ENCODE measurements at regions not wholly inside any gene's neighbourhood (a gene's known extent, or its start where the extent isn't known, plus 50 kb on each side); places are given as distances from the start of the nearest gene placed in this dataset.

DNA sequence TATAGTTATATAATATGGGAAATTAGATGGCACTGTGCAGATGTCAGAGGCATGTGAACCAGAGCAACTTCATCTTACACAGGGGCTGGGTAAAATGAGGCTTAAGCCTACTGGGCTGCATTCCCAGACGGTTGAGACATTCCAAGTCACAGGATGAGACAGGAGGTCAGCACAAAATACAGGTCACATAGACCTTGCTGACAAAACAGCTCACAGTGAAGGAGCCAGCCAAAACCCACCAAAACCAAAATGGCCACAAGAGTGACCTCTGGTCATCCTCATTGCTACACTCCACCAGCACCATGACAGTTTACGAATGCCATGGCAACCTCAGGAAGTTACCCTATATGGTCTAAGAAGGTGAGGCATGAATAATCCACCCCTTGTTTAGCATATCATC, 479.4 kb downstream of the TLR4 start:
- no peak for DNase-seq (ENCODE audit: low read depth in 2 of 2)

DNA sequence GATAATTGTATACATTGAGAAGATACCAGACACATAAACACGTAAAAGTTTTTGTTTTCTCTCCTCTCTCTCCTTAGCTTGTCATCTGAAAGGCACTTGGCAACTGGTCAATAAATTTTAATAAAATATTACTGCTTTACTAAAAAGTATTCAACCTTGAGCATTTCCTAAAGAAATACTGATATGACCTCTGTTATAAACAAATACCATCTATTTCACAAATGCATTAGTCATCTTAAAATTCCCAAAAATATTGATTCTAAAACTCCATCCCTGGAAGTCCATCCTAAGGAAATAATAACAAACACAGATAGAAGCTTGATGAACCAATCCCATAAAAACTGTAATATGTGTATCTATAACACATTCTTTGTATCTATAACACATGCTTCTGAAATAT, 483.2 kb downstream of the TLR4 start:
- DNase-seq (ENCODE audit: low read depth in 2 of 2): no peak

DNA sequence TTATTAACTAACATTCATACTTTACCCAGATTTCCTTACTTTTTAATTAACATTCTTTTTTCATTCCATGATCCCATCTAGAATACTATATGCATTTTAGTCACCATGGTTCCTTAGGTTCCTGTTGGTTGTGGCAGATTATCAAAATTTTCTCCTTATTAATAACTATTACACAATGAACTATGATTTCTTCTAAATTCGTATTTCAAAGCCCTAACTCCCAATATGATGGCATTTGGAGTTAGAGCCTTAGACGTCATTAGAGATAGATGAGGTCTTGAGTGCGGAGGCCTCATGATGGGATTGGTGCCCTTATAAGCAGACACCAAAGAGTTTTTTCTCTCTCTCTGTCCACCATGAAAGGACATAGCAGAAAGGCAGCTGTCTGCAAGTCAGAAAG, 485.4 kb downstream of the TLR4 start:
- DNase-seq (ENCODE audit: low read depth in 2 of 2): no peak

DNA sequence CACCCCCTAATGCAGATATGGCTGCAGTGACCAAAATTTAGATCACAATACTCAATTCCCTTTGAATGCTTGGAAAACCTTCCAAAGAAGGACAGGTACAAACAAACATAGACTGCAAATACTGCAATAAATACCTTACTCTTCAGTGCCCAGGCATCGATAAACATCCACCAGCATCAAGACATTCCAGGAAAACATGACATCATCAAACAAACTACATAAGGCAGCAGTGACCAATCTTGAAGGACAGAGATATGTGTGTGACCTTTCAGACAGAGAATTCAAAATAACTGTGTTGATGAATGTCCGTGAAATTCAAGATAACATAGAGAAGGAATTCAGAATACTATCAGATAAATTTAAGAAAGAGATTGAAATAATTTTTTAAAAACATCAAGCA, 488.6 kb downstream of the TLR4 start:
- no peak for DNase-seq (ENCODE audit: low read depth in 2 of 2)

DNA sequence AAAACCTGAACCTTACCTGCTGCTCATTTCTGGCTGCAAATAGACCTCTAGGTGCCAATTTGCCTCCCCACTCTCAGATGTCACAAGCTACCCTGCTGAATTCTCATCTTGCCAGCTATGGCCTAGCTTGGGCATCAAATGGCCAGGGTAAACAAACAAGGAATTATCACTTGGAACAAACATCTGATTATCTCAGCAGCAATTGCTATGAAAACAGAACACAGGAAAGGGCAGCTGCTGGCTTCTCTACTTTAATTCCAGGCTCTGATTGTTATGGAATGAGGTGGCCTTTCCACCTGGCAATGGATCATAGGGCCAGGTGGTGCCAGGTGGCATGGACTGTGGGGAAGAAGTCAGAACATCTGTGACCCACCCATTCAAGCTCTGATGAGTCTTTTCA, 505.1 kb downstream of the TLR4 start:
- no peak for DNase-seq (ENCODE audit: low read depth in 2 of 2)

DNA sequence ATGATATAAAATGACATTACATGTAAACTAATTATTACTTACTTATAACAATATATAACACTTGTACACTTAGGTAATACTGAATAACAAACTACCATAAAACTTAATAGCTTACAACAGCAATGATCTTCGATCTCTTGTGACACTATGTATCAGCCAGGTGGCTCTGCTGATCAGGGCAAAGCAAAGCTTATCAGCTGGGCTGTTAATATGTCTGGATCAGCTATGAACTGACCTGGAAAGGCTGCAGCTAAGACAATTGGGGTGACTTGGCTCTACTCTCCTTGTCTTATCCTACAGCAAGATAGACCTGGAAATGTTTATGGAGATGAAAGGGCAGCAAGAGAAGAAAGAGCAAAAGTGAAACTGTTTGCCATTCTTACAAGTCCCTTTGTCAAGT, 511.3 kb downstream of the TLR4 start:
- no peak for DNase-seq (ENCODE audit: low read depth in 2 of 2)

DNA sequence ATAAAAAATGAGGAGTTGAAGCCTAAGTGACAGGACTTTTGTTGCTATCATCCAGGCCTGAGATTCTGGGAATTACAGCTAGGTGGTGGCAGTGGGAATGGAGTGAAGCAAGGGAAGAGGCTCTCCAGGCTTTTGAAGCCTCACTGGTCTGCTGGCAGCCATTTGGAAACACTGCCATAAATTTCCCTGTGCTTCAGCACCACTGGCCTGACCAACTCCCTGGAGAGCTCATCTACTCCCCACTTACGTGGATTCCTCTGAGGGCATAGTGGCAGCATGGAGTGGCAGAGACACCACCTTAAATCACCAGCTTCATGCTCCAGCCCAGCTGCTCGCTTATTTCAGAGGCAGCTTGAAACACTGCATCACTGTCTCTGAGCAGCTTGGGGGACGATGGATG, 518.2 kb downstream of the TLR4 start:
- DNase-seq (ENCODE audit: low read depth in 2 of 2): no peak

DNA sequence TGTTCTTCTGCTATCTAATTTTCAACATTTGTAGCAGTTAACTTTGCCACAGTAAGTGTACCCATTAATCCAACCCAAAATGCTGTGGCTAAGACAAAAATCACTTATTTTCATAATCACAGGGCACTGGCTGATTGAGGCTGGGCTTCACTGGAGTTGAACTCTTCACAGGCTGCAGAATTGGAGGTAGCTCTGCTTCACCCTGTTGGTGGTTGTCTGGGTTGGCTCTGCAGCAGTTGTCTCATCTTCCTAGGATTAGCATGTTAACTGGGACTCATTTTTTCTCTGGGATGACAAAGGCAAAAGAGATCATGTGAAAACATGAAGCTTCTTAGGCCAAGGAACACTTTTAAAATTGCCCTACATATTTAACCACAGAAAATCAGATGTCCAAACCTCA, 518.9 kb downstream of the TLR4 start:
- DNase-seq (ENCODE audit: low read depth in 2 of 2): no peak

DNA sequence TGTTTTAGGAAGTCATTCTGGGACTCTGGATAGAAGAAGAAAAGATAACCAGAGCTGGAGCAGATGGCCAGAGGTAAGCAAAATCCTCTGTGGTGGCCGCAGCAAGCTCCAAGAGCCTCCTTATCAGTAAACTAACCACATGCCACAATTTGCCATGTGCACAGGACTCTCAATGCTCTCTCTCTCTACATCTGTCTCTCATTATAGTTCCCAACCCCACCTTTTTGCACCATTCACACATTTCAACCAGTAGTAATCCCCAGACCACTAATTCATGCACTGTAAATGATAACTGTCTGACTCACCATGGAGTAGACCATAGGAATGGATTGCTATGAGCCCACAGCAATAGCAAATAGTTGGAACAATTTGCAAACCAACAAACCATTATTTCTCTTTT, 526.1 kb downstream of the TLR4 start:
- DNase-seq (ENCODE audit: low read depth in 2 of 2): no peak

DNA sequence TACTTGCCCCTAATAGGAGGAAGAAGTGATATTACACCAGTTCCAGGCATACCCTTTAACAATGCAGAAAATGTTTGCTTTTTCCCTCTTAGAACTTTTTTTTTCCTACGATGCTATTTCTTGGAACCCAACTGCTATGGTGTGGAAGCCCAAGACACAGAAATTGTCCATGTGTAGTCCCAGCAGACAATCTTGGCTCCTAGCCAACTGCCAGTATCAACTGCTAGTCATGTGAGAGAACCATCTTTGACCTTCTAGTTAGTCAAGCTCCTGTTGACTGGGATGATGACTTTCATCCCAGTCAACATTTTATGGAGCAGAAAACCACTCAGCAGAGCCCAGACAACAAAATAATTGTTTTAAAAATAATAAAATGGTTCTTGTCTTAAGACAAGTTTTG, 532.4 kb downstream of the TLR4 start:
- DNase-seq (ENCODE audit: low read depth in 2 of 2): no peak

DNA sequence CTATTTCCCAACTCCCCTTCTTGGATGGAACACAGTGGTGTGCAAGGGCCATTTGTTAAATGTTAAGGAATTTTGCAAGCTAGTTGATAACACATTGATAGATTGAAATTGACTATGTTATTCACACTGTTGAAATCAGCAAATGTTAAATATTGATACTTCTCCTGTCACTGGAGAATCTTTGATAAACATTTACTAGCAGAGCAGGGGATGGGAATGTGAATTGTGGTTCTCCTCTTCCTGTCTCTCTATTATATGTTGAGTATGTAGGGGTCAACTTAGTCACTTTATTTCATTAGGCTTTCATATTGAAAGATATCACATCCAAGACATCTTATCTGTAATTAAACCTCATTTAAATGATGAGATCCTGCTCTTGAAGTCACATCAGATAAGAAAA, 533.9 kb downstream of the TLR4 start:
- DNase-seq (ENCODE audit: low read depth in 2 of 2): no peak

DNA sequence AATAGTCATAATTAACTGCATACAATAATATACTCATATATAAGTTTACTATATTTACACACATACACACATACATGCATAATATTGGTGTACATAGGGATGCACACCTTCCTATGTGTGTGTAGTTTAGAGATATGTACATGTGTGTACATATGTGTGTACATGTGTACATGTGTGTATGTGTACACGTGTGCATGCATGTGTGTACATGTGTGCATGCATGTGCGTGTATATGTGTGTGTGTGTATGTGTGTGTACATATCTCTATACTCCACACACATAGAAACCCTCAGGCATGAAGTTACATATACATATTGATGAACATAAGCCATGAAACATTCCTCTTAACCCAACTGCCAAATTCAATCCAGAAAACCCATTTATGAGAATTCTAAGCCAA, 547.8 kb downstream of the TLR4 start:
- DNase-seq (ENCODE audit: low read depth in 2 of 2): no peak

DNA sequence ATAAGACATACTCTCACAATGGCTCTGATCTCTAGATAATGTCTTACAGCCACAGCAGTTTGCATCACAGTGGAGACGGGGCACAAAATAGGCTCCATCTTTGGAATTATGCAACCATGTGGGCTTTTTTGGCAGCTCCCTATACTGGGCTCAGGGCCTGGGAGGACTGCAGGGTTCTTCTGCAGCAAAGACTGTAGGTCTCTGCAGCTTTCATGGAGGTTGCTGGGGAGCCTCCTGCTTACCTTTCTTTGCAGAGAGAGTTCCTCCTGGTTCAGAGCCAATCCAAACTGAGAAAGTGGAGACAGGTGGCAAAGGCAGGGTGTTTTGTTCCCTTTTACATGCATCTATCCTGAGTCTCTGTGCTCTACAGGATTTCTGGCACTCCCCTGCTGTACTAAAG, 558.0 kb downstream of the TLR4 start:
- no peak for DNase-seq (ENCODE audit: low read depth in 2 of 2)

DNA sequence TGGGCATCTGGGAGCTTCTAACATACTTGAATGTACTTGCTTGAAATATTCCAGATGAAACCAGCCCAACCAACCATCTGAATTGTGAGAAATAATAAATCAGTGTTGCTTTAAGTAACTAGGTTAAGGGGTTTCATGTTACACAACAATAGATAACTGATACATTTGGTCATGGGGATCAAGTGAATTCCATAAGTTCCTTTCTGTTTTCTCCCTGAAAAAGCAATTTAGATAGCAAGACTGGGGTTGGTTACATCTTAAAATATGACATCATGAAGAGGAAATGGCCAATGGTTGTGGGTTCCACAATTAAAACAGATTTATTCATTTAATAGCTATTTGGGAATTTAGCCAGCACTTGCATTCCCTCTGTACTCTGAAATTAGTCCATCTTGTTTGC, 559.7 kb downstream of the TLR4 start:
- no peak for DNase-seq (ENCODE audit: low read depth in 2 of 2)

DNA sequence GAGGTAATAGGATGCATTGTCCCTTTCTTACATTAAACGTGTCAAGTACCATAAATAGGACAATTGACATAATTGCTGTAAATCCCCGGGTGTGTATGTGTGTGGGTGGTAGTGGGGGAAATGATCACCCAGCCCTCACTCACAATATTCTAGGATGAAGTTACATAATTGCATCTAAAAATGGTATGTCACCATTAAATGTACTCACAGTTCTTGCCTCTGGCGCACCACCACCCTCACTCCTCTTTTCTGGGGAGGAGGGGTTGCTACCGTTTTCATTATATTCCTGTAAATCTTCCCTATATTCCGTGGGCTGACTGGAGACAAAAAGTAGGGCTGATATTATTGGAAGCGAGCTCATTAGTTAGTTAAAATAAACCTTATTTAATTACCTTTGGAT, 563.8 kb downstream of the TLR4 start:
- DNase-seq (ENCODE audit: low read depth in 2 of 2): no peak

DNA sequence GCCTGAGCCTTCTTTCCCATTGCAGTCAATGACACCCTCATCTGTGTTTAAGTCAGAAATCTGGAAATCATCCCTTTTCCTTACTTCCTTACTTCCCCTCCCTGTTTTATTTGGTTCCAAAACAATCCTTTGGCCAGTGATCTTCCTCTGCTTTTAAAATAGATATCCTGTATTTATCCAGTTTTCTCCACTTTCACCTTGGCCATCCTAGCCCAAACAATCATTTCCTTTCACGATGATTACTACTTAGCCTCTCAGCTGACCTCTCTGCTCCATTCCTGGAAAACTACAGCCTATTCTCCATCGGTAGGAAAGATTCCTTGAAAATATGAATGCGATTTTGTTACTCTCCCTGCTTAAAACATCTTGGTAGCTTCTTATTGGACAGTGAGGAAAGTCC, 565.4 kb downstream of the TLR4 start:
- DNase-seq (ENCODE audit: low read depth in 2 of 2): no peak

DNA sequence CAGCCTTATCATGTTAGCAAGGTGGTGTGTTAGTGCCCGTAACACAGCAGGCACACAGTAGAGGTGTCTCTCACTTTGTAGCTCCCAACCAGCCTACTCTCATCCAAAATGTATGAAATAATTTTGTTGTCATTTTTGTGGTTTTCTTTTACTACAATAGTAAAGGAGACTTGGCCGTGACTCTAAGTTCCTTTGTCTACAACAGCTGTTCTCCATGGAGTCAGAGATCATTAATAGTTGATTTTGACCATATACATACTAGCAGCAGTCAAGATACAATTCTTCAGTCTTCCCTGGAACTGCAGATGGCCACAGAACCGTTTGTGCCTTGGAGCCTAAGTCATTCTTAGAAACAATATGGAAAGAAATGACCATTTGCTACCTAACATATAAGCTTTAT, 567.1 kb downstream of the TLR4 start:
- DNase-seq (ENCODE audit: low read depth in 2 of 2): no peak

DNA sequence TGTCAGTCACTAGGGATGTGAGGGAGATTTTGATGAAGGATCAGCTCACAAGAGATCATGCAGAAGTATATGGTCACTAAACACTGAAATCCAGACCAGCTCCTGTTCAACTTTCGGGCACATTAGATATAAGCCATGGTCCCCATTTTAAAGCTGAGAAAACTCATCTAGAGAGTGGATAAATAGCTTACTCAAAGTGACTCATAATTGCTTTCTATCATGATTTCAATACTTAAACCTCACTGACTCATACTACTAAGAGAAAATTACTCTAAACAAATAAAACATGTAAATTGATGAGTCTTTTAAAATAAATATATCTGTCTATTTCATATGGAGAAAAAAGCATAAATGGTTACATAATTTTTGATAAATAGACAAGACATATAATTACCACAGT, 567.7 kb downstream of the TLR4 start:
- DNase-seq (ENCODE audit: low read depth in 2 of 2): no peak

DNA sequence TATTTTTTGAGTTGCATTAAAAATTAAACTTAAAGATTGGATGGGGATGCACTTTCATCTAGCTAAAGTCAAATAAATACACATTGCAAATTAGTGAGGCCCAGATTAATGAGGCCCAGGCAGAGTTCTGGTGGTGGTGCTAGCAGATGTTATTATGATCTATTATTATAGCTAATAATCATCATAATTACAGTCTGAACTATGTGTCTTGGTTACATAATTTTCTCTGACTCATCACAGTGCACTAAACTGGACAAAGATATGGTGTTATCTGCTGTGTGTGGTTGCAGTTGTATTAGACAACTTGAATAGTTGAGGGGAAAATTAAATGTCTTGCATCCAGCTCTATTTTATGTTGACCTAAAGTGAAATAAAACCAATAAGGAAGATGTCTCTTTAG, 568.8 kb downstream of the TLR4 start:
- DNase-seq (ENCODE audit: low read depth in 2 of 2): no peak

DNA sequence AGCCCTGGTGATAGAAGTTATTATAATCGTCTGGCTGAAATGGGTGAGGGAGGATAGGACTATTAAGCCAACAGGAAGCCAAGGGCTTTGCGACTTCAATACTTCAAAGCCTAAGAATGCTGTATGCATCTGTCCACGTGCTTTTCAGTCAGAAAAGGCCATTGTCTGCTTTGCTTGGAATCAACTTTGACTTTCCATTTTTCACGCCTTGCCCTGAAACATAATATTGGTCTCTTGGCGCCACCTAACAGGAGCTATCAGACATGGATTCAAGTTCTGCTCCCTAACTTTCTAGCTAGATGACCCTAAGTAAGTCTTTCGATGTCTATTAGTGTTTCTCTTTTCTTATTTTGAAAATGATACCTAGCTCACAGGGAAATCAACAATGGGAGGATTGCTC, 572.6 kb downstream of the TLR4 start:
- no peak for DNase-seq (ENCODE audit: low read depth in 2 of 2)

DNA sequence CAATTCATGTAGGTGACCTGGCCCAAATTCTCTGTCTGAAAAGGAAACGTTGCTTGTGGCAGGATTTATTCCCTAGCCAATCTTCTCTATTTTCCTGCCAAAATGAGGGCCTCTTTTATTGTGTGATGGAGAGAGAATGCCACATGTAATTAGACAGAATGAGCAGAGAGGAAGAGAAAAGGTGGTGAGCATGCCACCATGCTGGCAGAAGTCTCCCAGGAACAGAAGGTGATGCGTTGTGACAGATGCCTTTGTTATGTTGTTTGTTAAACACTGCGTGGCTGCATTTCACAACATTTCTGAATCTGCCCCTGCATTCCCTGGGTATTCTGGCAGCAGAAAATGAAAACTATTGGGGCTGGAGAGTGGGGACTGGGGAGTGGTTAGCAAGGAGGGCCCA, 577.6 kb downstream of the TLR4 start:
- no peak for DNase-seq (ENCODE audit: low read depth in 2 of 2)

DNA sequence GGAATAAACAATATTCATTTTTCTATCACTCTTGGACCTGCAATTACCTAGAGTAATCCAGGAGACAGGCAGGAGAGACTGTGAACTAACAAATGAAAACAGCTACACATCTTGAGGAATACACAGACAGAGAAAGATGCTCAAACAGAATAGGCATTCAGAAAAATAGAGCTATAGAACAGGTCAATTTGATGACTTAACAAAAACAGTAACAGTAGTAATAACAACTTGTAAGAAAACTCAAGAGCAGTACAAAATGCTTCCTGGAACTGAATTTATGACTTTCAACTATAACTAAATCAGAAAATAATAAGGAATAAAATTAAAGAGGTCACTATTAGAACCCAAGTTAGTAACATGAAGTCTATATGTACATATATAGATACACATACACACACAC, 579.3 kb downstream of the TLR4 start:
- DNase-seq (ENCODE audit: low read depth in 2 of 2): no peak

DNA sequence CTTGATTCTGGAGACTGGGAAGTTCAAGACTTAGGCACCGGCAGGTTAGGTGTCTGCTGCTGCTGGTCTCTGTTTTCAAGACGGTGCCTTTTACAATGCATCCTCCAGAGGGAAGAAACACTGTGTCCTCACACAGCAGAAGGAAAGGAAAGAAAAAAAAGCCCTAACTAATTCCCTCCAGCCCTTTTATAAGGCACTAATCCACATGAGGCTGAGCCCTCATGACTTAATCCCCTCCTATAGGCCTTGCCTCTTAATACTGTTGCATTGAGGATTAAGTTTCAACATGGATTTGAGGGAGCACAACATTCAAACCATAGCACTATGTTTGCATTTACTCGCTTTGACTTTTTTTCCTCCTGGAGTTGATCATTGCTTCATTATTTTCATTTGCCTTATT, 585.9 kb downstream of the TLR4 start:
- no peak for DNase-seq (ENCODE audit: low read depth in 2 of 2)

DNA sequence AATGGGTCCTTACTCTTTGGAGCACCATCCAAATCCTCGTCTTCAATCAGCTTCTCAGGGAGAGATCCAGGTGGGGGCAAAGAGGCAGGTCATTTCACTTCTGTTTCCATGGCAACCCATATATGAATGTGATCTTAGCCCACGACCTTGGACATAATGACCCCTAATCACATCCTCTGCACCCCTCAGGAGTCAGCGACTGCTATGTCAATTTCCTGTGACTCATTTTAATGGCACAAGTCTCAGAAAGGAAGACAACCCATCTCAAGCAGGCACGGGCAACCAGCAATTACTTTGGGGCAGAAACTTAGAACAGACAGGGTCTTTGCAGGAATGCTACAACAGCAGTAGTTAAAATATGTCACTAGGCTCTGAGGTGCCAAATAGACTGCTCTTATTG, 591.2 kb downstream of the TLR4 start:
- DNase-seq (ENCODE audit: low read depth in 2 of 2): no peak

DNA sequence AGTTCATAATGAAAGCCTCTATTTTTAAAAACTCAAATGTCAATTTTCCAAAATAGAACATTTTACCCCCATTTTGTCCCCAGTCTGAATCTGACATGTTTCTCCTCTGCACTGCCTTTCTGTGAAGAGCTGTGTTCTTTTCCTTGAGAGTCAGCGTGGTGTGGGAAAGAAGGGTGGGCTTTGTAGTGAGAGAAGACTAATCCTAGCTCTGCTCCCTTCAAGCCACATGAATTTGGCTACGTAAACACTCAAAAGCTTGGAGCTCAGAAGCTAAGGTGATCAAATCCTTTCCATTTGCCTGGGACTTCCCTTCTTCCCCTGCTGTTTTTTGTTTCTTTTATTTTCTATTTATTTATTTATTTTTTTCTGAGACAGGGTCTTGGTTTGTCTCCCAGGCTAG, 598.5 kb downstream of the TLR4 start:
- no peak for DNase-seq (ENCODE audit: low read depth in 2 of 2)
